ENCODE measurements at regions not wholly inside any gene's neighbourhood (a gene's known extent, or its start where the extent isn't known, plus 50 kb on each side); places are given as distances from the start of the nearest gene placed in this dataset.

DNA sequence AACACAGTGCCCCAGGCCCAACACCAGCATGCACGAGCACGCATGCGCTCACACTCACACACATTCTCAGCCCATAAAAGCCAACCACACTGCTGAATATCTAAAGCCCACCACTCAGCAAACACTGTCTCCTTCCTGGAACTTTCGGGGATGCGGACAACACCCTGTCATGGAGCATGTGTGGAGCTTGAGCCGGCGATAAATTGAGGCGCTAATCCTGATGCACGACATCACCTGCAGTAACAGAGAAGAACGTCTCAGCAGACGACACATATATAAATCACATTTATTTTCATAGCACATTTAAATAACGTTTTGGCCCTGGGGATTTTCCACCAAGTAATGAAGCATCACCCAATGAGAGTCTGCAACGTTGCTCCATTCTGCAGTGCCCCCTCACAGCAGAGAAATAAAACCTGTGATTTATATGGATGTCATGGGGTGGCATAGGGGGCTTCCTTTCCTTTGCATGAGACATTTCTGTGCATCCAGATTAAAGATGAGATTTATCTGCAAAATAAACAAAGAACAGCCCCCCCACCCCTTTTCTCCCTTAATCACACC is 267.7 kb upstream of the NFE2L3 start:
- no peak for ATAC-seq
- DNase-seq: no peak
- intact Hi-C loops (cut with DNase I): no loop called here

- intact Hi-C loops (cut with DNase I): no loop called here
- ATAC-seq: no peak
These were observed 266.9 kb upstream of the NFE2L3 start for GRCh38 chr7:25885057-25885576.

DNA sequence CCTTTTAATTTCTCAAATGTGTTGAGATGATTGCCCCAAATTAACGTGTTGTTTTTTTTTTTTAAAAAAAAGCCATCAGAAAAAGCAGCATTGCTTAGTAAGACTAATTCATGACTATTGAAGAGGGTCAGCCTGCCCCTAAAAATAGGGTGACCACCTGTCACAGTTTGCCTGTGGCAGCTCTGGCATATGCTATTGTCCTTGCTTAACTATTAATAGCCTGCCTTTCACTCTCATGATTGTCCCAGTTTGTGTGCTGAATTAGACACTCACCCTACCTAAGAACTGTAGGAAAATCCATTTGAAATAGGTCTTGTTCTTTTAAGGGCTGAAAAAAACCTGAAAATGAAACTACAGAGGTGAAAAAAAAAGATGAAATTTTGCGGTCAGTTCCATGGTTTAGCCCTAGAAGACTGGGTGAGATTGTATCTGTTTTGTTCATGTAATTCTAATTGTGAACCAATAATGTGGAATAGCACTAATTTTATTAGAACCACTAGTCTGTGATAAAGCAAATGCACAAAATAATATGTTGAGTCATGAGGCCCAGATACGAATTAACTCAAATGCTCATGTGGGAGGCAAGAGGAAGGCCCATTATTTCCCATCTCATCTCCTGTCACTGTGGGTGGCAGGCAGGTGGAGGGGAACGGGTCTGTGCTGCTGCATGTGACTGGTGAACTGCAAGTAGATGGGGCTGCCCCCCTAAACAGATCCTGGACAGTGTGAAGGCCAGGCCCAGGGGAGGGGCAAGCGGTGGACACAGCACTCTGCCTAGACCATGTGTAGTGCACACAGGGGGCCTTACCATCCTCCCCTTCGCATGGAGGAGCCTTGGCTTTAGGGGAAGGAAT is 265.4 kb upstream of the NFE2L3 start:
- no peak for ATAC-seq
- intact Hi-C loops (cut with DNase I): no loop called here
- no peak for DNase-seq

More at GRCh38 chr7:25885057-25885576, 266.9 kb upstream of the NFE2L3 start:
- no peak for DNase-seq

GRCh38 chr7:25887266-25887665 is 264.7 kb upstream of the NFE2L3 start:
- intact Hi-C loops (cut with DNase I): no loop called here
- no peak for ATAC-seq
- DNase-seq: no peak

DNA sequence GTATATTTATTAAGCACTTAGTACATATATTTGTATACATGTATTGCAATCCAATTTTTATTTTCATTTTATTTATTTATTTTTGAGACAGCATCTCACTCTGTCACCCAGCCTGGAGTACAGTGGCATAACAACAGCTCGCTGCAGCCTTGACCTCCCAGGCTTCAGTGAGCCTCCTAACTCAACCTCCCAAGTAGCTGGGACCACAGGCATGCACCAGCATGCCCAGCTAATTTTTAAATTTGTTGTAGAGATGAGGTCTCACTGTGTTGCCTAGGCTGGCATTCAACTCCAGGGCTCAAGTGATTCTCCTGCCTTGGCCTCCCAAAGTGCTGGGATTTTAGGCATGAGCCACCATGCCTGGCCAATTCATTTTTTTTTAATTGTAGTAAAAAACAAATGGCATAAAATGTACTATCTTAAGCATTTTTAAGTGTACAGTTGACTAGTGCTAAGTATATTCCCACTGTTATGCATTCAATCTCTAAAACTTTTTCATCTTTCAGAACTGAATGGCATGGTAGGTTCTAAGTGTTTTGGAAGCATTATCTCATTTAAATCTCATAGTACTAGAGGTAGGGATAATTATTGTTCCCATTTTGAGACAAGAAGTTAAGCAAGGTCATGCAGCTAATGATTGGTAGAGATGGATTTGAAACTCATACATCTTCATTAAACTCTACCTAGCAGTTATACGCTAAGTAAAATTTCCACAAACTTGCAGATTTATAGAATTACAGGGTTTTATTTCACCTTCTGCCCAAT is 264.0 kb upstream of the NFE2L3 start:
- DNase-seq (no peak), ATAC-seq (no peak)
- intact Hi-C loops (cut with DNase I): no loop called here

GRCh38 chr7:25889765-25890164 is 262.2 kb upstream of the NFE2L3 start:
- DNase-seq (no peak), ATAC-seq (peak; percentile 52 to 66)
- intact Hi-C loops (cut with DNase I): loop anchor here (5.0 to 10.0 kb wide), 3 partner anchors 175 to 778 kb away; no protein-coding TSS in a partner anchor

GRCh38 chr7:25891591-25891990 is 260.4 kb upstream of the NFE2L3 start:
- intact Hi-C loops (cut with DNase I): loop anchor here (5.0 to 10.0 kb wide), 3 partner anchors 173 to 776 kb away; no protein-coding TSS in a partner anchor
- DNase-seq: no peak
- no peak for ATAC-seq

DNA sequence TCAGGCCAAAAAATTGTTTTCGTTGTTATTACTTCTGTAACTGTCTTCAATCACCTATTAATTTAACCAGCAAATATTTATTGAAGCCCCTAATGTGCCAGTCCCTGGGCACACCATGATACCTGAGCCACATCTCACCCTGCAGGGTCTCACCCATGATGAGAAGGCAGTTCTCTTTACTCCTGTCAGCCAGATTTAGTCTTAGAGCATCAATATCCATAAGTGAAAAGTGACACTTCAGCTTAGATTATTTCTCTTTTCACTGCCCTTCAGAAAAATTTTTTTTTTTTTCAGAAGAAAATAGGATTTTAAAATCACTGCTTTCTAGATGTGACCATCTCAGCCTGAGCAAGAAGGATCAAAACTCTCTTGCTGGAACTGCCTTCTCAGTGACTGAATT is 258.6 kb upstream of the NFE2L3 start:
- DNase-seq (no peak), ATAC-seq (no peak)
- intact Hi-C loops (cut with DNase I): loop anchor here (2.0 to 10.0 kb wide), 5 partner anchors 167 to 774 kb away; no protein-coding TSS in a partner anchor

GRCh38 chr7:25894002-25894901 is 257.7 kb upstream of the NFE2L3 start:
- intact Hi-C loops (cut with DNase I): loop anchor here (5.0 to 10.0 kb wide), 3 partner anchors 171 to 773 kb away; no protein-coding TSS in a partner anchor
- ATAC-seq: peak; percentile 54 to 64
- no peak for DNase-seq

- intact Hi-C loops (cut with DNase I): loop anchor here (5.0 to 10.0 kb wide), 3 partner anchors 170 to 772 kb away; no protein-coding TSS in a partner anchor
These were observed 256.9 kb upstream of the NFE2L3 start for GRCh38 chr7:25894902-25895791.

DNA sequence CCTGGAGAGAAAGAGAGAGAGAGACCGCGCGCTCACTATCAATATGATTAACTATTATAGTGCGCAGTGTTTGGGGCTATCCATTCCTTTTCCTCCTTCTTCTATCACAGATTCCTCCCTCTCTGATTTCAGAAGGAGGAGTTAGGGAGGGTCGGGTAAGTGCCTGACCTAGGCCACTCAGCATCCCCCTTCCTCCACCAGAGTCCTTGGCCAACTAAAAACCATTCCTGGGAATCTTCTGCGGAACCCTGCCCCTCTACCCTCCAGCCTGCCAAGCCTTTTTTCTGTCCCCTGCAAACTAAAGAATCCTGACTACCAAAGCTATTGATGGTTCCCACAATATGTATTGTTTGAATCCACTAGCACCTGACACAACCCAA is 256.2 kb upstream of the NFE2L3 start:
- DNase-seq (no peak), ATAC-seq (no peak)
- intact Hi-C loops (cut with DNase I): loop anchor here in 1 of 2 donors (10.0 kb wide), 1 partner anchor 169 kb away; no protein-coding TSS in a partner anchor

More at GRCh38 chr7:25894902-25895791, 256.9 kb upstream of the NFE2L3 start:
- DNase-seq (peak; percentile 74), ATAC-seq (peak; percentile 80 to 88)

DNA sequence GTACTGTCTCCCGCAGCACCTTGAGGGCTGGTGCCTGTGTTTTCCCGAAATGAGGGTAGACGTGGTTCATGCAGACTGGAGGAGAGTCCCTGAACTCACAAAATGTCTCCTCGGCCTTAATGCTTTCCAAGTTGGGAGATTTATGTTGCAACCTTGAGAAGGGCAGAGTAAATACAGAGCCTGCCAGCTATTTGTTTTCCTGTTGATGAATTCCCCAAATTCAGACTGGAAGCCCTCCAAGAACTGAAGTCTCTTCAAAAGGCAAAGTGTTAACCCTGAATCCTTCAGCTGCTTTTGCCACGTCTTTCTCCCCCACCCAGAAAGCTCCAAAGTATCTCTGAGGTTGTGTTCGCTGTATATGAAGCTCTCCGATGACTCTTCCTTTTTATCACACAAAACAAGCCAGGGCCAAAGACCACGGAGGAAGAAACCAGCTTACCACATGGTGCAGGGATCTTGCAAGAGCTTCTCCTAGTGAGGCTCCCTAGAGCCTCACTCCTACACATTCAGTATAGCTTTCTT is 254.7 kb upstream of the NFE2L3 start:
- intact Hi-C loops (cut with DNase I): loop anchor here in 1 of 2 donors (10.0 kb wide), 1 partner anchor 167 kb away; no protein-coding TSS in a partner anchor
- ATAC-seq (no peak), DNase-seq (no peak)

GRCh38 chr7:25900245-25900644 is 251.8 kb upstream of the NFE2L3 start:
- ATAC-seq (no peak), DNase-seq (no peak)
- intact Hi-C loops (cut with DNase I): no loop called here

DNA sequence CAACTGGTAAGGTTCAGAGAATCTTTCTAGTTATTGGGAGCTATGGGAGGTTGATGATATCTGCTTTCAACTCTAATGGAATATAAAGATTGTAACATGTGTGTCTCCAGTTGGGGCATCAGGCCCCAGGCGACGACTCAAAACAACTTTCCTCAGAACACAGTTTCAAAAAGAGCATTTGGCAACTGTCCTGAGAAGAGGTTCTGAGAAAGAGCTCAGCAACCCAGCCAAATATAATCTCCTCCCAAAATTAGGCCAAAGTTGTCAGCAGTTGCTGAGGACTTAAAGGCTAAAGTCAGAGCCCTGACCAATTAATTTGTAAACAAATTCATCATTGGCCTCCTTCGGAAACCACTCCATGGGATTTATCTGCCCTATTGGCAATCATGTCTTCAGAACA is 251.1 kb upstream of the NFE2L3 start:
- ATAC-seq: peak in 1 of 2 donors; percentile 57
- no peak for DNase-seq
- intact Hi-C loops (cut with DNase I): no loop called here

DNA sequence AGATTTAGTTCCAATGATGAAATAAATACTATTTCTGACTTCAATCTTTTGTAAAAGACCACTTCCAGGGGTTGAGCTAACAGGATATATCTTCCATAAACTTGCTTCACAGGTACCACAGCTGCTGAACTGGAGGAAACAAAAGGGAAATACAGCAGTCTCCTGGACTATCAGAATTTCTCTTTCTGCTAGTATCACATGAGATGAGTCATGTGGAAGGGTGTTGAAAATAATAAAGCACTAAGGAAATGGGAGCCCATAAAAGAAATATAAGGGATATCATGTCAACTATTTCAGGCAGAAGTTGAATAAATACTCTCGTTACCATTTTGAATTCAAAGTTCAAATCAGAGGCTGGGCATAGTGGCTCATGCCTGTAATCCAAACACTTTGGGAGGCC is 250.3 kb upstream of the NFE2L3 start:
- intact Hi-C loops (cut with DNase I): no loop called here
- no peak for ATAC-seq

DNA sequence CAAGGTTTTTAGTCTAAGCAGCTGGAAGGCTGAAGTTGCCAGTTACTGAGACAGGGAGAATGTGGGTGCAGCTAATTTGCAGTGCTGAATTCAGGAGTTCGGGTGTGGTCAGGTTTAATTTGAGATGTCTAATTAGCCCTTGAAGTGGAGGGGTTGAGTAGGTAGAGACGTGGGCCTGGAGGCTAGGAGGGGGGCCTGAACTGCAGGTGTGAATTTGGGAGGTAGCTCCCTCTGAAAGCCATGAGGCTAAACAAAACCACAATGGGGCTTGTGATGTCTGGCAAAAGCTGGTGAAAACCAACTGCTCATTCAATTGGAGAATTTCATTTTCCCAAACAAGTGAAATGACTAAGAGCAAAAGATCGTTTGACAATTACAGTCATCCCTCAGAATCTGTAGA is 246.0 kb upstream of the NFE2L3 start:
- ATAC-seq (no peak), DNase-seq (no peak)
- intact Hi-C loops (cut with DNase I): no loop called here

More for the DNA sequence above, 250.3 kb upstream of the NFE2L3 start:
- DNase-seq: no peak

GRCh38 chr7:25906760-25907159 is 245.2 kb upstream of the NFE2L3 start:
- no peak for DNase-seq
- intact Hi-C loops (cut with DNase I): no loop called here
- ATAC-seq: no peak

Measured in left cardiac atrium (tissue), 4 donors.